Activated B cell treated with CpG ODN at 0.5 μM for 24 hours (primary cell): ENCODE measurements at regions not wholly inside any gene's neighbourhood (a gene's known extent, or its start where the extent isn't known, plus 50 kb on each side); places are given as distances from the start of the nearest gene placed in this dataset.

Source experiments
- ATAC-seq: fragments of 200-7000 bp; cut with Tn5 transposase; one replicate; pipeline ENCODE4 v1.10.0; 2021; ENCODE audit warnings: low read depth, mild to moderate bottlenecking, moderate library complexity
- CTCF ChIA-PET: fragments of 350-600 bp; sonication (Branson Sonifier 250); formaldehyde crosslinking; loops from one replicate; lab custom pipeline; 2021; ENCODE audit warnings: antibody characterized with exemption; lab: Charles Lee
- POLR2A ChIA-PET: fragments of 350-600 bp; sonication (Branson Sonifier 250); formaldehyde crosslinking; loops from one replicate; lab custom pipeline; 2021; ENCODE audit warnings: antibody characterized with exemption; lab: Charles Lee
- DNase-seq: peaks from one replicate; pipeline ENCODE4 v3.0.0; 2022
- H3K27ac Mint-ChIP-seq: one replicate; pipeline ENCODE4 v1.8.0; 2020; ENCODE audit warnings: mixed read lengths
- H3K27me3 Mint-ChIP-seq: one replicate; pipeline ENCODE4 v1.8.0; 2021; ENCODE audit warnings: mixed read lengths
- H3K36me3 Mint-ChIP-seq: one replicate; pipeline ENCODE4 v1.8.0; 2021; ENCODE audit warnings: low read depth, mixed read lengths
- H3K4me1 Mint-ChIP-seq: one replicate; pipeline ENCODE4 v1.8.0; 2021; ENCODE audit warnings: mixed read lengths
- H3K4me3 Mint-ChIP-seq: one replicate; pipeline ENCODE4 v1.8.0; 2020; ENCODE audit warnings: mild to moderate bottlenecking, mixed read lengths
- H3K9me3 Mint-ChIP-seq: one replicate; pipeline ENCODE4 v1.8.0; 2020; ENCODE audit warnings: mixed read lengths
- CTCF ChIP-seq: fragments of 200-600 bp; IDR thresholded peaks from one replicate; pipeline ENCODE4 v1.8.0; 2022; ENCODE audit warnings: antibody characterized with exemption, mild to moderate bottlenecking
- intact Hi-C: fragments of 100-400 bp; cut with micrococcal nuclease; formaldehyde crosslinking; loops from one replicate; pipeline ENCODE4 v1.15.1; 2024

DNA sequence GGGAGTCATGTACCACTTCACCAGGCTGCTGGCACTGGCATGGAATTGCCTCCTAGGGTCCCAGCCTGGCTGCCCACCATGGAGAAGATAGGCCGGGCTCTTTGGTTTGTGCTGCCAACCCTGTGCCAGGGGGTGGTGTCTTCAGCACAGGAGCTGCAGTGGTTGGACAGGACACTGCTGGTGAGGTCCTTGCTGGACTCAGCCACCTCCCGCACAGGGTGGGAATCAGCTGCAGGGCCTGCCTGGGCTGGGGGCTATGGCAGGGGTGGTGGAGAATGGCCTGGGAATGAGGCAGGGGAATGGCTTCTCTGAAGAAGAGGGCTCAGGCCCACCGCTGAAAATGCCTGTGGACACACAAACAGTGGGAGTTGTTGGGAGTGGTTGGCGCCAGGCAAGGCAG, 70.6 kb upstream of the CAPRIN2 start:
- no peaks in the 10 kb centered on the region for H3K36me3 Mint-ChIP-seq
- DNase-seq (no peak), ATAC-seq (no peak)
- H3K4me3 Mint-ChIP-seq = no peak overlapping the region
- ChIA-PET CTCF (no interaction called here), POLR2A (no interaction called here)
- H3K4me1 Mint-ChIP-seq = peaks cover 12% of the 10 kb centered on the region
- H3K27me3 Mint-ChIP-seq = peaks cover 40% of the 10 kb centered on the region
- H3K27ac Mint-ChIP-seq = no peak overlapping the region
- no peak for TF ChIP-seq CTCF
- H3K9me3 Mint-ChIP-seq = no peaks in the 10 kb centered on the region
- intact Hi-C loops = no loop called here

GRCh38 chr12:30824311-30824710, 69.6 kb upstream of the CAPRIN2 start:
- no peak for DNase-seq
- peaks cover 46% of the 10 kb centered on the region for H3K27me3 Mint-ChIP-seq
- ATAC-seq = no peak
- TF ChIP-seq CTCF = no peak
- no peak overlapping the region for H3K4me3 Mint-ChIP-seq
- no peaks in the 10 kb centered on the region for H3K9me3 Mint-ChIP-seq
- ChIA-PET CTCF (no interaction called here), POLR2A (no interaction called here)
- no peaks in the 10 kb centered on the region for H3K36me3 Mint-ChIP-seq
- intact Hi-C loops = no loop called here
- H3K4me1 Mint-ChIP-seq = peaks cover 12% of the 10 kb centered on the region
- H3K27ac Mint-ChIP-seq = no peak overlapping the region

GRCh38 chr12:30823764-30824163, 69.0 kb upstream of the CAPRIN2 start:
- Mint-ChIP-seq H3K36me3 (no peaks in the 10 kb centered on the region), H3K27ac (no peak overlapping the region), H3K27me3 (peaks cover 47% of the 10 kb centered on the region), H3K9me3 (no peaks in the 10 kb centered on the region), H3K4me3 (no peak overlapping the region), H3K4me1 (peaks cover 12% of the 10 kb centered on the region)
- CTCF ChIA-PET = interaction anchor here (0.8 to 1.7 kb wide), 2 partner anchors 24 to 69 kb away, joined by 3 to 5 read pairs; partner anchors contain the start of gene CAPRIN2
- no peak for TF ChIP-seq CTCF
- POLR2A ChIA-PET = no interaction called here
- DNase-seq (no peak), ATAC-seq (no peak)
- intact Hi-C loops = no loop called here

DNA sequence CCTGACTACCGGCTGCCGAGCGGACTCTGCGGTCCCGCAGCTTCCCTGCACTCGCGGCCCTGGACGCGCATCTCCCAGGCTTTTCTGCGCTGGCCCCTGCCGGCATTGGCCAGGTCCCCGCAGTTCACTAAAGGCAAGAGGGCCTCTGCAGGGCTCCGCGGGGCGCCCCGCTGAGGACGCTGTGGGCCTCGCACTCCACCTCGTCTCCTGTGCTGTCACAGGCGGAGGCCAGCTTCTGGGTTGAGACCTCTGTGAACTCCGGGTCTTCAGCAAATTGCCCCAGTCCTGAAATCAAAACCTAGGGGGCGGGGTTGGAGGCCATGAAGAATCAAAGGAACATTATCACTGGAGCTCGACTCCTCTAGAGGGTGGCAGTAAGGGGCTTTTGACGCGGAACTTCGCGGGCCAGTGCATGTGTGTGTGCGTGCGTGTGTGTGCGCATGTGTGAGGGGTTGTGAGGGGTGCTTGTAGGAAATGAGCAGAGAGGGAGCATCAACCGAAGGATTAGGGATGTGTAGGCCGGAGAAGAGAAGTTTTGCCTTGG, 68.5 kb upstream of the CAPRIN2 start:
- H3K9me3 Mint-ChIP-seq = no peaks in the 10 kb centered on the region
- peak; percentile 23 for DNase-seq
- ChIA-PET POLR2A (interaction anchor here (1.3 kb wide), 1 partner anchor 69 kb away, joined by 4 read pairs; no protein-coding TSS in a partner anchor), CTCF (interaction anchor here (0.8 to 1.7 kb wide), 2 partner anchors 24 to 68 kb away, joined by 3 to 5 read pairs; partner anchors contain the start of gene CAPRIN2)
- intact Hi-C loops = no loop called here
- no peak for TF ChIP-seq CTCF
- H3K27me3 Mint-ChIP-seq = peaks cover 49% of the 10 kb centered on the region
- H3K4me1 Mint-ChIP-seq = peaks cover 12% of the 10 kb centered on the region
- H3K27ac Mint-ChIP-seq = no peak overlapping the region
- peak; percentile 80 for ATAC-seq
- peak overlapping the region; percentile 91 for H3K4me3 Mint-ChIP-seq
- H3K36me3 Mint-ChIP-seq = no peaks in the 10 kb centered on the region

DNA sequence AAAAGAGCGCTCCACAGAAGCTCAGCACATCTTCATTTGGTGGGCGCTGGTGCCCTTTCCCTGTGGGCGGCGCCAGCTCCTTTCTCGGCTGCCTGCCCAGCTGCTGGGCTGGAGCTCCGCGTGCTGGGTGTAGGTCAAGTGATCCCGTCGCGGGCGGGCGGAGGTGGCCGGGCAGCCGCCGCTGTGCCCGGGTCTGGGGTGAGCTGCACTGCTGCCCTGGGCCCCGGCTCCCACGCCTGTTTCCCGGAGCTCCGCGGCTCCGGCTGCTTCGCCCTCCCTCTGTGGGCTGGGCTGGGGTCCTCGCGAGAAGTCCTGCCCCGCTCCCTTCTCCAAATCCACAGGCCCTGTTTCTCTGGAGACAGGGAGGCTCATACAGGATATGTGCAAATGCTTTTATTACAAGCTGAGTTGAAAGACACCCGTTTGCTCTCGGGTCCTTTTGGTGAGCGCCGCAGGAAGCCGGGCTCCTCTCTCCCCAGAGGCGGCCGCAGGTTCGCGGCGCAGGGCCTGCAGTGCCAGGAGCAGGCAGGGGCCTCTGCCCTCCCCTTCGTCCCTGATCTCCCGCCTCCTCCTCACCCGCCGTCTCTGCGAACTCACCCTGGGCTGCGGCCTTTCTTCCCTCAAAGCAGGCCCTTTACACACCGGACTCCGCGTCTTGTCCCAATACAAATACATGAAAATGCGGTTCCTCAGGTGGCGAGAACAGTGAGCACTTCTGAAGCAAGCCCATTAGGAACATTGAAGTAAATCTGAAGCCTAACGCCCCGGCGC, 67.8 kb upstream of the CAPRIN2 start:
- intact Hi-C loops = no loop called here
- no peaks in the 10 kb centered on the region for H3K36me3 Mint-ChIP-seq
- H3K27ac Mint-ChIP-seq = no peak overlapping the region
- H3K4me3 Mint-ChIP-seq = peak overlapping the region; percentile 91
- ChIA-PET CTCF (interaction anchor here (0.6 to 1.7 kb wide), 4 partner anchors 15 to 1137 kb away, joined by 3 to 5 read pairs (median 3); partner anchors contain the start of gene CAPRIN2), POLR2A (interaction anchor here (0.7 to 1.3 kb wide), 2 partner anchors 69 to 127 kb away, joined by 3 to 4 read pairs; partner anchors contain the start of gene IPO8)
- H3K9me3 Mint-ChIP-seq = no peaks in the 10 kb centered on the region
- H3K4me1 Mint-ChIP-seq = peaks cover 12% of the 10 kb centered on the region
- DNase-seq (peak; percentile 24), ATAC-seq (peak; percentile 58)
- H3K27me3 Mint-ChIP-seq = peaks cover 46% of the 10 kb centered on the region
- TF ChIP-seq CTCF = no peak
